Inferior parietal cortex (tissue), 1 donor: ENCODE measurements at regions not wholly inside any gene's neighbourhood (a gene's known extent, or its start where the extent isn't known, plus 50 kb on each side); places are given as distances from the start of the nearest gene placed in this dataset.
"Not testable (repeated sequence)": the region's sequence is repeated elsewhere in the genome, so short reads cannot be mapped to it uniquely, and the experiment has no call there.

Source experiments
- DNase-seq: peaks from one replicate; pipeline ENCODE4 v3.0.0-alpha.2; 2016; ENCODE audit errors: extremely low spot score

DNA sequence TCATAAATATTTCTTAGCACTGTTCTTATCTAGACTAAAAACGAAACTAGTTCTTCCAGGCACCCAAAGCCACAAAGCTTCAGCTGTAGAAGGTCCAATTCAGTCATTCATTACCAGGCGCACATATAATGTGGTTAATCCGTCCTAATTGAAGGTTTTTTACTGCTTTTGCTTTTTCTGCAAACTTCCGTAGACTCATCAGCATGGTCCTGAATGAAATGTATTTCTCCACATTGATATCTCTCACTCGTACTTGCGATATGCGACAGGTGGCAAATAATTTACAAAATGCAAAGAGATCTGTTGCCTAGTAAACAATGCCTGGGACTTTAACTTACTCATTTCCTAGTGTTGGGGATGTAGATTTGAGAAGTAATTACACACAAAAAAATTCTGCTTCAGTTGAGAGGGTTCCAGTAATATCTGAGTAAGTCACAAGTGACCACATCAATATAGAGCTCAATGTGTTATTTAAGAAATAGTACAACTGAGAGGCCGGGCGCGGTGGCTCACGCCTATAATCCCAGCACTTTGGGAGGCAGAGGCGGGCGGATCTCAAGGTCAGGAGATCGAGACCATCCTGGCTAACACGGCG is 75.0 kb upstream of the MBNL1 start:
- no peak for DNase-seq

DNA sequence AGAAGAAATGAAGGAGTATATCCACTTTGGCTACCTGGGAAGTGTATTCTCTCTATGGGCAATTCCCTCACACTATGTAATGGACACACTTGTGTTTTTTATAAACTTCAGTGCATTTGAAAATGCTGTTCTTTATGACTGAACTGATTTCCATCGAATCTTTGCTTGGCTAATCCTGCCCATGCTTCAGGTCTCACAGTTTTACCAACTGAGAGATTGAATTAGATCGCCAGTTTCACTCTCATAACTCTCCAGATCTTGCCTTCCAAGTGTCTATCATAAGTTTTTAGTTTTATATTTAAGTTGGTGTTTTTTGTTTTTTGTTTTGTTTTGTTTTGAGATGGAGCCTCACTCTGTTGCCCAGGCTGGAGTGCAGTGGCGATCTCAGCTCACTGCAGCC is 73.5 kb upstream of the MBNL1 start:
- no peak for DNase-seq

DNA sequence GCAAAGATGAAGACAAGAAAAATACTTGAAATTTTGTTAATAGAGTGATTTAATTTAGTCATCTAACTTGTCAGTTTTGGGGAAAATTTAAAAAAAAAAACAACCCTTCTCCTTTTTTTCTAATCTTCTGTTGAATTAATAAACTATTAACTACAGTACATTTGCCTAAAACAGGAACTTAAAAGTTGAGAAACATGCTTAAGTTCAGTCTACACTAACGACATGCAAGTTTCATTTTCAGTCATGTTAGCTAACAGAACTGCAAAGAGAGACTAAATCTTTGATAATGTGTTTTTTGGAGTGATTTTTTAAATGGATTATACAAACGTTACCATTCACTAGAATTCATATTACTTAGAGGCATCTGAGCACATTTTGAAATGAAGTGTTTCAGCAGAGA is 71.9 kb upstream of the MBNL1 start:
- no peak for DNase-seq

DNA sequence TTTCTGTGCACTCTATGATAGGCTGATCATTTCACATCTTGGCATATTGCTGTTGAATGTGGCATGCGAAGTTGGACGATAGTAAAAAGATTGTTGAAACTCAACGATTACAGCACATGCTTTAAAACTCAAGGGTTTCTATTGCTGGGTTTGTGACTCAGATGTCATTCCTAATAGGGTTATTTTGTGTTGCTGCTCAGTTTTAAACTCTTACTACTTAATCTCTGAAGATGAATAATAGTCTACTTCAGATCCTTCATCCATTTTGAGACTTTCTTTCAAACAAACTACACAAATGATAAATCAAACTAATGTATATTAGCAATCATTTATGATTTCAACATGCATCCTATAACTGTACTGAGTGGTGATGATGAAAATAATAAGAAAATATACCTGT is 71.3 kb upstream of the MBNL1 start:
- DNase-seq: no peak

DNA sequence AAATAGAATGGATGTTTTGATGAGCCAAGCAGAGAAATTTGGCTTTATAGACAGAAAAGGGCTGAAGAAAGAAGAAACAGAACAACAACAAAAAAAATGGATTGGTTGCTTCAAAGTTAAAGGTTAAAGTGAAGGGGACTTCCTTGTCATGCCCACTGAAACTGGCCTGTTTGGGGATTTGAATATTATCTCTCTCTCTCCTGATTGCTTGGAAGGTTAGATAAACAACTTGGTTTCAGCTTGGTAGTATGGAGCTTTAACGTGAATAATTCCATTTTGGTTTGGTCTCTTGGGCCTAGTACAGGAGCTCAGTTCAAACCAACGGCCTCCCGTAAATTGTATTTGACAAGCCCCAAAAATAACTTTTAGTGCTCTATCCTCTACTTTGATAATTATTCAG is 70.8 kb upstream of the MBNL1 start:
- DNase-seq: no peak

DNA sequence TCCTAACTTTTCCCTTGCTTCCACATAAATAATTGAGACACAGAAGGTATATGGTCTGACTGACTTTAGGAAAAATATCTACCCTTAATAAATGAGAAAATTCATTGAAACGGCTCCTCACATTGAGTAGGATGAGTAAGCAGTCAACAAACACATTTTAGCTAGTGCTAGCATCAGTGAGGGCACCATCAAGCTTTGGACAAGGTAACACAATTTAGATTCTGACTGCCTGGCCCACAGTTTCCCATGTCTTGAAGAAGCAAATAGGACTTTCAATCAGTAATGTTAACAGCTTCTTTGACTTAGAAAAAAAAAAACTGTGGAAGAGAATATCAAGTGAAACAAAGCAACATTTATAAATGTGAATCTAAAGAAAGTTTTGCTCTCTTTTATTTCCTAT is 70.1 kb upstream of the MBNL1 start:
- no peak for DNase-seq

DNA sequence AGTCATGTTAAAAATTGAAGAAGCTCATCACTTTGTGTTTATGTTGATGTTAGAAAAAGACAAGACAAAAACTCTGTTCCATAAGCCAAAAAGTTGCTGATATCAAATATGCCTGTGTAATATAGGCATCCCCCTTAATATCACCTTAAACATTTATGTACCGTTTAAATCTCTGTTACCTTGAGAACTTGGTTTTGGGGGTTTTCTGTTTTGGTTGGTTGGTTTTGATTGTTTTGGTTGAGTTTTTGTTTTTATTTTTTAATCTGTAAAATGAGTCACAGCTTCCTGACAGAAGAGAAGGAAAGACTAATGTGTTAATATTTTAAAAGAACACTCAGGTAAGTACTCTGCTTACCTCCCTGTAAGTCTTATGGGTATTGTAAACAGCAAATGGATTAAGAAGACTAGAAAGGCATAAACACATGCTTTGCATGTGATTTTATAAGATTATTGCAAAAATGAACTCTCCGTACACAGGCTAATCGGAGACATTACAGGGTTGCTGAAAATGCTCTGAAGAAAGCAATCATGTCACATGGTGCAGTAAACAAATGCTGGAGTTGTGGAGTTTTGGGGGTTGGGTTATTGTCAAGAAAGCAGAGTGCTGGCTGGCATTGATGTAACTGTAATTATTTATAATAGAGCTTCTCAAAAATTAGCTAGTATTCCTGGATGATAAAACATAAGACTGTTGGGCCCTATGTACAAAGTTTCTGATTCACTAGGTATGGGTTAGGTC is 69.5 kb upstream of the MBNL1 start:
- no peak for DNase-seq

DNA sequence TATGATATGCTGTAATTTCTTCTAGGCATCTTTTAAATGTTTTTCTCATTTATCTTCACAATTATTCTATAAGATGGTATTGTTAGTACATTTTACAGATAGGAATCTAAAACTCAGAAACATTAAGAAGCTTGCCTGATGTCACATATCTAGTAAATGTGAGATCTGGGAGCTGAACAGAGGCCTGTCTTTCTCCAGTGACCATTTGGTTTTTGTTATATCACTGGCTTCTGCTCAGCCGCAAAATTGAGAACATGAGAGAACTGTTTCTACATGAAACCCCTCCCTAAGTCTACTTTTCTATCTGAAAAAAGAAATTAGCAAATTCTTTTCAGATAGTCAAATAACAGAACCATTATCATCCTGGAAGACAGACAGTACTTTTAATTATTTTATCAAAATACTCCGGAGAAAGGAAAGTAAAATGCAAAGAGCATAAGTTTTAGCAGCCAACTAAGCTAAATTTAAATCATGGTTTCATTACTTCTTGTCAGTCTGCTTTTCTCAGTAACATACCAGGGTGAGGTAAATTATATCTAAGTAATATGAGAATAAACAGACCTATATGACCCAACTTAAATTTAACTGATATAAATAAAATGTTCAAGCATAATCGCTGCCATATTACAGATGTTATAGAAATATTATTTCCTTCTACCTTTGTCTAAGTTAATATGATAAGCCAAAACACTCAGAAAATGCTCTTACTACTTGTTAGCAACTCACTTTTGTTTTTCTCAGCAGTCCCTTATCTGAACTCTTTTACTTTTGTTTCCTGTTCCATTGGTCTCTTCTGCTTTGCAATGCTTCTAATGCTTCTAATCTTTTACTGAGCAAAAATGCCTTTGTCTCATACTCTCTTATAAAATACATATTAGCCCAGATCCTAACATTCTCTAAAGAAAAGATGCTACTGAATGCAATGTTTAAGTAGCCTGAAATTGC is 68.0 kb upstream of the MBNL1 start:
- DNase-seq: no peak

DNA sequence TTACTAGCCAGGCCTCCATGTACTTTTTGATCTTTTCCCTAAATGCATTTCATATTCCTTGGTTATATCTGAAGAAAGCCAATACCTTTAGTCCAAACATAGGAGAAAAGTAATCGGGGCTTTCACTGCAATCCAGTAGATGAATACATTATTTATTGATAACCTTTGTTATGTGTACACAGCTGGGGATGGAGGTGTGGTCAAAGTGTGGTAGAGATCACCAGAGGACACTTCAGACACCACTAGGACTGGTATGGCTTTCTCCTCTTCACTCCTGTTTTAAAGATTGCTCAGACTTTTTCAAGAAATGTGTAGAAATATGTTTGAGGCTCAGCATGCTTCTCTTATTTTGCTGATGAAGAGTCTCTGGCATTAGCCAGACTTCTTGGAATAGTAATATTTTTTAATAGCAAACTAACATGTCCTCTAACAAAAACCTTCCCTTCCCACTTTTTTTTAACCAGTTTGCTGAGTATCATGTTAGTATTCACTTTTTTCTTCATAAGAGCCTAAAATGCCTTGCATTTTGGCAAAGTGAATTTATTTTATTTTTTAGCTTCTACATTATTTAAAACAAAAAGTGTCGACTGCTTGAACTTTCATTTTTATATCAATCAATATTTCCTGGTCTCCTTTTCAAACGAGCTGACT is 65.6 kb upstream of the MBNL1 start:
- no peak for DNase-seq

DNA sequence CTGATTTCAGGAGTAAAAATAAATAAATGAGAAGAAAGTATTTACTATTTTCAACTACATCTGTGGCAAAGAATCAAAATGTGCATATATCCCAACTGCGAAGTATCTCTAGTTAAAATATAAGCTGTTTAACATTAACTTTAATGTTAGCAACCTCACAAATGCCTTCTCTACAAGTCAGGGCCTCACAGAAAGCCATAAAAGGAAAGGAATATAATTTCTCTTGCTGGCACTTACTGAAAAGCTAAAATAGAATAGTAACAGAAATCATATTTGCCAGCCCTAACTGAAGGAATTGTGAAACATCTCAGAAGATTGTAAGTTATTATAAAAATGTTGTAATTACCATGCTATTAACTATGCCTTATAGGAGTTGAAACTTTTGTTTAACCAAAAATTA is 65.1 kb upstream of the MBNL1 start:
- no peak for DNase-seq

DNA sequence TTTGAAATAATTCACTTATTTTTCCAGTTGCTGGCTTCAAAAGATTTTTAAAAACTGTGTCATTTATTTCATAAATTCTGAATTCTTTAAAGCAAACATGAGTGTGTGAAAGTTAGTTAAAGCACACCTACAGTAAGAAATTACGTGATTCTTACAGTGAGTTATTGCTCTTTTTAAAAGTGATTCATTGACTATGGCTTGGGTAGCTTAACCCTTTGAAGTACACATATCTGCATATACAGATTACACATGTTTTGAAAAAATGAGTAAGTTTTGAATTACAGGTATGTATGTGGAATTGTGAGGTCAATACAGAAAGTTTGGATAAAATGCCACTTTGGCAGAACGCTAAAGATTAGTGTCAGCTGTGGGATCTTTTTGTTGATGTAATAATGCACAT is 64.5 kb upstream of the MBNL1 start:
- DNase-seq: no peak

DNA sequence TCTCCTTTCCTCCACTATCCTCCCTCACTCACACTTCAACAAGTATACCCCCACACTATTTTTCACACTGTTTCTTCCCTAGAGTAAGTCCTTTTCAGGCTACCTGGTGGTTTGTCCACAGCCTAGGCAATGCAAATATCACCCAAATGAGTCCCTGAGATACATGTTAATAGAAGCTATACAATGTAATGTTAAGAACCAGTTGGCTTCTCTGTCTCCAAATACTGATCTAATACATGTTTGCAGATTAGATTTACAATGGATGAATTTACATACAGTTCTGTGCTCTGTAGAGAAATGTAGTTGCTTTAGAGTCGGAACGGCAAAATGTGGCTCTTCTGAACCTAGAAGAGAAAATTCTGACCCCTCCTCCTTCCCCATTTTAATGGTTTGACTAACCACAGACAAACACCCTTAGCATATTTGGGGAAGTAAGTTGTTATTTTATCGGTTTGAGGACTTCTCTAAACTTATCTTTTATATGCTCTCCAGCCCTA is 63.6 kb upstream of the MBNL1 start:
- DNase-seq: no peak

DNA sequence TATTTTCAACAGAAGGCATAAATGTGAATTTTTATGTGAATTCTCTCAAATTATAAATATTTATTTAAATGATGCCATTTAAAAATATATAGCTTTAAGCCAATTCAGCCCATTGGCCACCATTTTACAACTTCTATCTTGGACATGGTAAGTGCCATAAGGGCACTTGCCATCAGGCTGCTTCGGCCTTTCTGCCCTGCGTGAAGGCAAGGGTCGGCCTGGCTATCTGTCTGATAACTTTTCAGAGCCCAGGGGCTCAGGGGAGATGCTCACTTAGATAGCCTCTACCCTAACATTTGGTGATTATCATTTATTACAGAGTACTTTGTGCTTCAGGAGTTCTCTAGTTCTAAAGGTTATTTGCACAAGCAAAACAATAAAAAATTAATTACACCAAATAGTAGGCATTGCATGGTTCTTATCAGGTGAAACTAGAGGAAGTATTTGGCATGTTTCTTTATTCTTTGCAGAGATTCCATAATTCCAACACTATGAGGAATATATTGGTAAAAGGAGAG is 62.4 kb upstream of the MBNL1 start:
- DNase-seq: no peak

DNA sequence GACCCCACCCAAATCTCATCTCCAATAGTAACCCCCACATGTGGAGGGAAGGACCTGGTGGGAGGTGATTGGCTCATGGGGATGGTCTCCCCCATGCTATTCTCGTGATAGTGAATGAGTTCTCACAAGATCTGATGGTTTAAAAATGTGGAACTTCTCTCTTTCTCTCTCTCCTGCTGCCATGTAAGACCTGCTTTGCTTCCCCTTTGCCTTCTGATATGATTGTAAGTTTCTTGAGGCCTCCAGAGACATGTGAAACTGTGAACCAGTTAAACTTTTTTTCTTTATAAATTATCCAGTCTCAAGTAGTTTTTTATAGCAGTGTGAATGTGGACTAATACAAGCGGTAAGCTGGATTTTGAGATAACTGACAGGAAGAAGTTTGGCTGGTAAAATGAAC is 60.3 kb upstream of the MBNL1 start:
- DNase-seq: no peak

DNA sequence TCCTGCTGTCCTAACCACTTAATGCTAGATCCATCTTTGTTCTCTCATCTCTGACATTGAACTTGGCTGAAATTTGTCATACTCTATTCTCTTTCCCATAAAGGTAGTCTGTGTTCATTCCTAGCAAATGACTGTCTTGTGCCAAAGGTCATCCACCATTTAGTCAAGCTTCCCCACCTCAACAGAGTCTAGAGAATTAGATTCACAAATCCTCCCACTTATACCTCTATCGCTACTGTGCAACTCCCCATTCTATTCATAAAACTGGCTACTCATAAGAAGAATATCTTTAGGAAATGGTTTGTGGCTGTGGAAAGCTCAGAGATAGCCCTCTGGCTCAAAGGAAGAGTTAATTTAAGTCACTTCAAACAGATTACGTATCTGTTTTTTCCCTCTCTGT is 59.7 kb upstream of the MBNL1 start:
- DNase-seq: no peak

DNA sequence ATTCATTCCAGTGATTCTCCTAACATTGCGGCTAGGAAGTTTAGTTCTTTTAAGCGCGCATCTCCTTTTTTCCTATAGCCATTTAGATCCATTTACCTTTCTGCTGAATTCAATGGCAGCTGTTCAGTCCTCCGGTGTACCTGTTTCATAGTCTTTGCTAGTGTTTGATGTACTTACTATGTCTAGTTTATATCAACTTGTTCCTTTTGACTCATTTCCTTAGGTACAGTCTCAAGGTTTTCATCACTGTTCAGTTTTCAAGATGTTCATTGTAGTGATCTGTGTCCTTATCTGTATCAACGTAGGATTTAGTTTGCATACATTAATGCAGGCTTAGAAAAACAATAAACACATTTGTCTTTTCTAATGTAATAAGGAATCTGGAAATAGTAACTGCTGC is 59.0 kb upstream of the MBNL1 start:
- DNase-seq: no peak

DNA sequence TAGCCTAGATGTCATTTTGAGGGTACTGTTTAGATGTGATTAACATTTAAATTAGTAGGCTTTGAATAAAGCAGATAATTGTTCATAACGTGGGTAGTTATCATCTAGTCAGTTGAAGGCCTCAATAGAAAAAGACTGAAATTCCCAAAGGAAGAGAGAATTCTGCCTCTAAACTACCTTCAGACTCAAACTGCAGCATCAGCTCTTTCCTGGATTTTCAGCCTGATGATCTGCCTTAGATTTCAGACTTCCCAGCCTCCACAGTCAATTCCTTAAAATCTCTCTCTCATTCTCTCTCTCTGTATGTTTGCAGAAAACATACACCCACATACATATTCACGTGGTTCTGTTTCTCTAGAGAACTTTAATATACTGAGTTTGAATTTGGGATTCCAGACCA is 58.0 kb upstream of the MBNL1 start:
- DNase-seq: no peak

DNA sequence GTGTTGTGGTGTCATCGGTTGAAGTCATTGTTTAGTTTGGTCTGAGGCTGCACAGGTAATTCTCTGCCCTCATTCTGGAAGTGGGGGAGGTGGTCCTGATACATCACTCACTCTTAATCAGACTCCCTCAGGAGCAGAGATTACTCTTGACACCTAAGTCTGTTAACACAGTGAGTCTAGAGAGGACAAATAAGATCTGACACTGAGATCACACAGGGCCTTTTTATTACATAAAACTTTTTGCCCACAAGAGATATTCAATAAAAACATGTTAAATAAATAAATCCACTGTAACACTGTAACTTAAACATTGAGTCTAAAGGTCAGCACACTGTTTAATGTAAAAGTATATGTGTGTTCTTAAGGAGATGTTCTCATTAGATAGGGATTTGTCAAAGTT is 57.1 kb upstream of the MBNL1 start:
- DNase-seq: no peak

DNA sequence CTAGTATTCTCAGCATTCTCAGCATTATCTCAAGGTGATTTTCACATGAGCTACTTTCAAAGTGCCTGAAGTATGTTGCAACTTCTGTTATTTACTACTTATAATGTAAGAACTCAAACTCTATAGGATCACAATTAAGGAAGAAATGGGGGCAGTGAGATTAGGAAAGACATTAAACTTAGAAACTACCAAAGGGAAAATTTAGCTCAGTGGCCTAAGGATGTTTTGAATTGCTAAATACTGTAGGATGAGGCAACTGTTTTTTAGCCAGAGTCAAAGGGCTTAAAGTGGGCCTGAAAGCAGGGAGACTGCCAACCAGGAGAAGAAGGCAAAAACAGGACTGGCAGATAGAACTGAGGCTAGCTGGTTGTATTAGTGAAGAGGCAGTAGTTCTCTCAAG is 55.5 kb upstream of the MBNL1 start:
- DNase-seq: no peak

DNA sequence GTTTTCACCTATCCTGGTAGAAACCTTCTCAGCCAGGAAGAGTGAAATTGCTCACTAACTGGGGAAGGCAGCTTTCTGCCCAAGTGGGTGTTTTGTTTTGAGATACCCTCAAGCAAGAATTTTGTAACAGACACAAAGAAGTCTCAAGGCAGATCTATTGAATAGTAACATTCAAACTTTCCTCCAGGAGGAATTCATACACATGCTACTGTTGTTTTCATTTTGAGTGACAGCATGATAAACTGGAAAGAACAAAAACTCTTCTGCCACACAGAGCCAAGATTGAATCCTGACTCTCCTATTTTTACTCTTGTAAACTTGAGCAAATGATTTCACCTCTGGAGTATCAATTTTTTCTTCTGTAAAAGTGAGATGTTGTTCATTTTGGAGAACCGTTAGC is 54.8 kb upstream of the MBNL1 start:
- DNase-seq: no peak

DNA sequence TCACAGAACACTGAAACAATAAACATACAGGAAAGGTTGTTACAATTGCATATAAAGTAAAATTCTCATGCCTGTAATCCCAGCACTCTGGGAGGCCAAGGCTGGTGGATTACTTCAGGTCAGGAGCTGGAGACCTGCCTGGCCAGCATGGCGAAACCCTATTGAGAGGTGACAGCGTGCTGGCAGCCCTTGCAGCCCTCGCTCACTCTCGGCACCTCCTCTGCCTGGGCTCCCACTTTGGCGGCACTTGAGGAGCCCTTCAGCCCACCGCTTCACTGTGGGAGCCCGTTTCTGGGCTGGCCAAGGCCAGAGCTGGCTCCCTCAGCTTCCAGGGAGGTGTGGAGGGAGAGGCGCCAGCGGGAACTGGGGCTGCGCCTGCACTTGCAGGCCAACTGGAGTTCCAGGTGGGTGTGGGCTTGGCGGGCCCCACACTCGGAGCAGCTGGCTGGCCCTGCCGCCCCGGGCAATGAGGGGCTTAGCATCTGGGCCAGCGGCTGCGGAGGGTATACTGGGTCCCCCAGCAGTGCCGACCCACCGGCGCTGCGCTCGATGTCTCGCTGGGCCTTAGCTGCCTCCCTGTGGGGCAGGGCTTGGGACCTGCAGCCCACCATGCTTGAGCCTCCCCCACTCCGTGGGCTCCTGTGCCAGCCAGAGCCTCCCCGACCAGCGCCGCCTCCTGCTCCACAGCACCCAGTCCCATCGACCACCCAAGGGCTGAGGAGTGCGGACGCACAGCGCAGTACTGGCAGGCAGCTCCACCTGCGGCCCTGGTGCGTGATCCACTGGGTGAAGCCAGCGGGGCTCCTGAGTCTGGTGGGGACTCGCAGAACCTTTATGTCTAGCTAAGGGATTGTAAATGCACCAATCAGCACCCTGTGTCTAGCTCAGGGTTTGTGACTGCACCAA is 51.5 kb upstream of the MBNL1 start:
- not testable (repeated sequence) for DNase-seq
